HEK293 (cell line): ENCODE measurements at regions not wholly inside any gene's neighbourhood (a gene's known extent, or its start where the extent isn't known, plus 50 kb on each side); places are given as distances from the start of the nearest gene placed in this dataset.
"Not testable (repeated sequence)": the region's sequence is repeated elsewhere in the genome, so short reads cannot be mapped to it uniquely, and the experiment has no call there.

Source experiments
- CTCF ChIA-PET: fragments of 350-600 bp; formaldehyde crosslinking; extraction: SDS; loops from one replicate; lab custom pipeline; 2021; ENCODE audit warnings: antibody characterized with exemption; lab: Yijun Ruan, JAX
- POLR2A ChIA-PET: fragments of 300-600 bp; formaldehyde crosslinking; extraction: SDS; loops from one replicate; lab custom pipeline; 2020; ENCODE audit warnings: antibody characterized with exemption, inconsistent platforms; lab: Yijun Ruan, JAX
- H3K27ac ChIP-seq: fragments of 200-500 bp; sonication (Bioruptor generic); 2 replicates; pipeline ENCODE4 v1.5.1; 2014; ENCODE audit warnings: low read depth, low read length, control low read depth, inconsistent platforms; ENCODE audit errors: extremely low read depth
- H3K36me3 ChIP-seq, 2 experiments: fragments of 200-500 bp in 1 of 2; sonication (Bioruptor generic) in 1 of 2; 1 replicate in 1 of 2; 2 replicates in 1 of 2; pipeline ENCODE4 v1.5.1; 2014 to 2017; ENCODE audit warnings: inconsistent platforms in 2 of 2, low read length in 2 of 2; ENCODE audit not compliant: control insufficient read depth in 2 of 2, insufficient read depth in 1 of 2
- H3K4me1 ChIP-seq: fragments of 200-500 bp; sonication (Bioruptor generic); 2 replicates; pipeline ENCODE4 v1.5.1; 2014; ENCODE audit warnings: mild to moderate bottlenecking, low read length, inconsistent platforms; ENCODE audit not compliant: control insufficient read depth, insufficient read depth
- H3K4me3 ChIP-seq: 2 replicates; pipeline ENCODE4 v1.5.1; 2011; ENCODE audit warnings: low read depth, mild to moderate bottlenecking, control low read depth, low read length, moderate library complexity
- H3K9me3 ChIP-seq: fragments of 200-500 bp; sonication (Bioruptor generic); 2 replicates; pipeline ENCODE4 v1.5.1; 2014; ENCODE audit warnings: low read depth, low read length, inconsistent platforms; ENCODE audit not compliant: control insufficient read depth, insufficient read depth
- AEBP2 ChIP-seq: fragments of 450-650 bp; formaldehyde crosslinking; IDR thresholded peaks from 2 replicates; pipeline ENCODE4 v1.5.1; 2016; ENCODE audit warnings: missing biosample characterization, missing genetic modification characterization, borderline replicate concordance
- ELK4 ChIP-seq: IDR thresholded peaks from 2 replicates; pipeline ENCODE4 v1.6.1; 2011; ENCODE audit warnings: mild to moderate bottlenecking, low read depth, low read length, borderline replicate concordance
- GLIS1 ChIP-seq: fragments of 450-650 bp; formaldehyde crosslinking; IDR thresholded peaks from 2 replicates; pipeline ENCODE4 v1.5.1; 2016; ENCODE audit warnings: missing biosample characterization, missing genetic modification characterization
- KLF8 ChIP-seq: fragments of 450-650 bp; formaldehyde crosslinking; IDR thresholded peaks from 2 replicates; pipeline ENCODE4 v1.5.1; 2016; ENCODE audit warnings: missing biosample characterization, missing genetic modification characterization
- YY1 ChIP-seq: fragments of 450-650 bp; formaldehyde crosslinking; IDR thresholded peaks from 2 replicates; pipeline ENCODE4 v1.5.1; 2018; ENCODE audit warnings: missing biosample characterization, missing genetic modification characterization
- ZBTB10 ChIP-seq: fragments of 450-650 bp; formaldehyde crosslinking; IDR thresholded peaks from 2 replicates; pipeline ENCODE4 v1.5.1; 2016; ENCODE audit warnings: missing biosample characterization, missing genetic modification characterization
- ZEB2 ChIP-seq: fragments of 450-650 bp; formaldehyde crosslinking; IDR thresholded peaks from 2 replicates; pipeline ENCODE4 v1.5.1; 2016; ENCODE audit warnings: missing biosample characterization, missing genetic modification characterization
- ZNF140 ChIP-seq: fragments of 450-650 bp; formaldehyde crosslinking; IDR thresholded peaks from 2 replicates; pipeline ENCODE4 v1.5.1; 2016; ENCODE audit warnings: missing biosample characterization, missing genetic modification characterization
- ZNF146 ChIP-seq: fragments of 450-650 bp; formaldehyde crosslinking; IDR thresholded peaks from 2 replicates; pipeline ENCODE4 v1.5.1; 2016; ENCODE audit warnings: missing biosample characterization, missing genetic modification characterization
- ZNF2 ChIP-seq: fragments of 450-650 bp; formaldehyde crosslinking; IDR thresholded peaks from 2 replicates; pipeline ENCODE4 v1.5.1; 2016; ENCODE audit warnings: missing biosample characterization, missing genetic modification characterization
- ZNF701 ChIP-seq: fragments of 450-650 bp; formaldehyde crosslinking; IDR thresholded peaks from 2 replicates; pipeline ENCODE4 v1.5.1; 2016; ENCODE audit warnings: missing biosample characterization, missing genetic modification characterization
- TF ChIP-seq, protein P1 (sequence below): fragments of 450-650 bp; formaldehyde crosslinking; IDR thresholded peaks from 2 replicates; pipeline ENCODE4 v1.5.1; 2016; ENCODE audit warnings: missing biosample characterization, missing genetic modification characterization
- TF ChIP-seq, protein P2 (sequence below): fragments of 450-650 bp; formaldehyde crosslinking; IDR thresholded peaks from 2 replicates; pipeline ENCODE4 v1.5.1; 2016; ENCODE audit warnings: missing biosample characterization, missing genetic modification characterization
- TF ChIP-seq, protein P3 (sequence below): fragments of 450-650 bp; formaldehyde crosslinking; IDR thresholded peaks from 2 replicates; pipeline ENCODE4 v1.5.1; 2016; ENCODE audit warnings: missing biosample characterization, missing genetic modification characterization

DNA sequence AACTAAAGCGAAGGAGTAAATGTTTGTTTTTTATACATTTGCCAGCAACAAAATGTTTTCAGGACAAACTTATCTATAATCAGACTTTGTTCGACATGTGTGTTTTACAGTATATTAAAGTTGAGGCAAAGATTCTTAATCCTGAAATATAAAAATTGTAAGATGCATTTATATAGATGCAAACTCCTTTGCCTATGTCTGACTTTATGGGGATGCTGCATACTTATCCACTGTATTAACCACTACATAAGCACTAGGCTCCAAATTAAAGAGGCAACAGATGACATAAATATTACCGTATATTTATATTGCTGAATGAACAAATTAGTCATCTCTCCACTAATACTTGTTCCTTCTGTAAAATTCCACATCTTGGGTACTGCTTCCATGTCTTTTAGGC lies 882.7 kb upstream of the ARRDC3 start (continued):
- TF ChIP-seq, protein P1, sequence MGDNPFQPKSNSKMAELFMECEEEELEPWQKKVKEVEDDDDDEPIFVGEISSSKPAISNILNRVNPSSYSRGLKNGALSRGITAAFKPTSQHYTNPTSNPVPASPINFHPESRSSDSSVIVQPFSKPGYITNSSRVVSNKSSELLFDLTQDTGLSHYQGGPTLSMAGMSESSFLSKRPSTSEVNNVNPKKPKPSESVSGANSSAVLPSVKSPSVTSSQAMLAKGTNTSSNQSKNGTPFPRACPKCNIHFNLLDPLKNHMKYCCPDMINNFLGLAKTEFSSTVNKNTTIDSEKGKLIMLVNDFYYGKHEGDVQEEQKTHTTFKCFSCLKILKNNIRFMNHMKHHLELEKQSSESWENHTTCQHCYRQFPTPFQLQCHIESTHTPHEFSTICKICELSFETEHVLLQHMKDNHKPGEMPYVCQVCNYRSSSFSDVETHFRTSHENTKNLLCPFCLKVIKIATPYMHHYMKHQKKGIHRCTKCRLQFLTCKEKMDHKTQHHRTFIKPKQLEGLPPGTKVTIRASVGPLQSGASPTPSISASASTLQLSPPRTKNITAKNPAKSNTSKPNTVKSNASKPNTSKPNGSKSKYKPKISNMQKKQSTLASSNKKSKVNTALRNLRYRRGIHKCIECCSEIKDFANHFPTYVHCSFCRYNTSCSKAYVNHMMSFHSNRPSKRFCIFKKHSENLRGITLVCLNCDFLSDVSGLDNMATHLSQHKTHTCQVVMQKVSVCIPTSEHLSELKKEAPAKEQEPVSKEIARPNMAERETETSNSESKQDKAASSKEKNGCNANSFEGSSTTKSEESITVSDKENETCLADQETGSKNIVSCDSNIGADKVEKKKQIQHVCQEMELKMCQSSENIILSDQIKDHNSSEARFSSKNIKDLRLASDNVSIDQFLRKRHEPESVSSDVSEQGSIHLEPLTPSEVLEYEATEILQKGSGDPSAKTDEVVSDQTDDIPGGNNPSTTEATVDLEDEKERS: no peak
- TF ChIP-seq ZEB2: no peak

GRCh38 chr5:92255605-92256004 lies 872.5 kb upstream of the ARRDC3 start:
- CTCF ChIA-PET: not testable (repeated sequence)

DNA sequence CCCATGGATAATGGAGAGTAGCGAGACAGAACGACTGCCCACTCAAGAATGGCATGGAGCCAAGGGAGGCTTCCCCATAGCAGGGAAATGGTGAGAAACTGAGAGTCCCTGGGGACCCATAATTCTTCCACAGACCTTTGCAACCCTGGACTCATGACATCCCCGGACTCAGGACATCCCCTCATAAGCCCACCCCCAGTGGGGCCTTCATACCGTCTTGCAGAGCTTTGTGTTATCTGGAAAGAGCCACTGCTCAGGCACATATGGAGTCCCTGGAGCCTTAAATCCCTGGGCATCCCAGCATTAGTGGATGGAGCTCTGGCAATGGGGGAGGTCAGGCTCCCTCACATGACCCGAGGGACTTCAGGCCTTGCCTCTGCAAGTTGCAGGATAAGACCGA lies 865.4 kb upstream of the ARRDC3 start:
- no peaks in the 10 kb centered on the region for H3K36me3 ChIP-seq
- no peaks in the 10 kb centered on the region for H3K9me3 ChIP-seq
- no peak overlapping the region for H3K4me3 ChIP-seq
- no peaks in the 10 kb centered on the region for H3K4me1 ChIP-seq
- no peak overlapping the region for H3K27ac ChIP-seq
- TF ChIP-seq KLF8 (tag by site-specific recombination) (no peak), ZNF701 (tag by site-specific recombination) (no peak), ZNF140 (tag by site-specific recombination) (no peak), ZBTB10 (tag by site-specific recombination) (no peak), AEBP2 (no peak), ZNF2 (no peak), ELK4 (no peak), YY1 (tag by site-specific recombination) (no peak), GLIS1 (tag by site-specific recombination) (no peak)
- TF ChIP-seq, protein P2, sequence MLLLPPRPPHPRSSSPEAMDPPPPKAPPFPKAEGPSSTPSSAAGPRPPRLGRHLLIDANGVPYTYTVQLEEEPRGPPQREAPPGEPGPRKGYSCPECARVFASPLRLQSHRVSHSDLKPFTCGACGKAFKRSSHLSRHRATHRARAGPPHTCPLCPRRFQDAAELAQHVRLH (tag by site-specific recombination): no peak
- TF ChIP-seq, protein P3, sequence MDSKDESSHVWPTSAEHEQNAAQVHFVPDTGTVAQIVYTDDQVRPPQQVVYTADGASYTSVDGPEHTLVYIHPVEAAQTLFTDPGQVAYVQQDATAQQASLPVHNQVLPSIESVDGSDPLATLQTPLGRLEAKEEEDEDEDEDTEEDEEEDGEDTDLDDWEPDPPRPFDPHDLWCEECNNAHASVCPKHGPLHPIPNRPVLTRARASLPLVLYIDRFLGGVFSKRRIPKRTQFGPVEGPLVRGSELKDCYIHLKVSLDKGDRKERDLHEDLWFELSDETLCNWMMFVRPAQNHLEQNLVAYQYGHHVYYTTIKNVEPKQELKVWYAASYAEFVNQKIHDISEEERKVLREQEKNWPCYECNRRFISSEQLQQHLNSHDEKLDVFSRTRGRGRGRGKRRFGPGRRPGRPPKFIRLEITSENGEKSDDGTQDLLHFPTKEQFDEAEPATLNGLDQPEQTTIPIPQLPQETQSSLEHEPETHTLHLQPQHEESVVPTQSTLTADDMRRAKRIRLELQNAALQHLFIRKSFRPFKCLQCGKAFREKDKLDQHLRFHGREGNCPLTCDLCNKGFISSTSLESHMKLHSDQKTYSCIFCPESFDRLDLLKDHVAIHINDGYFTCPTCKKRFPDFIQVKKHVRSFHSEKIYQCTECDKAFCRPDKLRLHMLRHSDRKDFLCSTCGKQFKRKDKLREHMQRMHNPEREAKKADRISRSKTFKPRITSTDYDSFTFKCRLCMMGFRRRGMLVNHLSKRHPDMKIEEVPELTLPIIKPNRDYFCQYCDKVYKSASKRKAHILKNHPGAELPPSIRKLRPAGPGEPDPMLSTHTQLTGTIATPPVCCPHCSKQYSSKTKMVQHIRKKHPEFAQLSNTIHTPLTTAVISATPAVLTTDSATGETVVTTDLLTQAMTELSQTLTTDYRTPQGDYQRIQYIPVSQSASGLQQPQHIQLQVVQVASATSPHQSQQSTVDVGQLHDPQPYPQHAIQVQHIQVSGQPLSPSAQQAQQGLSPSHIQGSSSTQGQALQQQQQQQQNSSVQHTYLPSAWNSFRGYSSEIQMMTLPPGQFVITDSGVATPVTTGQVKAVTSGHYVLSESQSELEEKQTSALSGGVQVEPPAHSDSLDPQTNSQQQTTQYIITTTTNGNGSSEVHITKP (tag by site-specific recombination): no peak
- ChIA-PET CTCF (no interaction called here), POLR2A (no interaction called here)

More at GRCh38 chr5:92255605-92256004, 872.5 kb upstream of the ARRDC3 start:
- TF ChIP-seq, protein P2 (tag by site-specific recombination): peak; percentile 52; the same call in 1 of the 2 replicates
- peak; percentile 94 for TF ChIP-seq ZNF146
- TF ChIP-seq, protein P1: peak; percentile 87; the same call in 1 of the 2 replicates
- H3K36me3 ChIP-seq, H3K9me3 ChIP-seq, POLR2A ChIA-PET, H3K4me1 ChIP-seq, H3K27ac ChIP-seq, H3K4me3 ChIP-seq: not testable (repeated sequence)
